WI38 (cell line): ENCODE measurements at regions not wholly inside any gene's neighbourhood (a gene's known extent, or its start where the extent isn't known, plus 50 kb on each side); places are given as distances from the start of the nearest gene placed in this dataset.

ENCODE experiments used
- H3K4me3 ChIP-seq: 2 replicates; pipeline ENCODE4 v1.5.1; 2011; ENCODE audit warnings: low read depth, mild to moderate bottlenecking, control low read depth, low read length
- TF ChIP-seq, protein P1 (sequence below): IDR thresholded peaks from 2 replicates; pipeline ENCODE4 v1.5.1; 2012; ENCODE audit warnings: low read depth, mild to moderate bottlenecking, control low read depth, low read length

DNA sequence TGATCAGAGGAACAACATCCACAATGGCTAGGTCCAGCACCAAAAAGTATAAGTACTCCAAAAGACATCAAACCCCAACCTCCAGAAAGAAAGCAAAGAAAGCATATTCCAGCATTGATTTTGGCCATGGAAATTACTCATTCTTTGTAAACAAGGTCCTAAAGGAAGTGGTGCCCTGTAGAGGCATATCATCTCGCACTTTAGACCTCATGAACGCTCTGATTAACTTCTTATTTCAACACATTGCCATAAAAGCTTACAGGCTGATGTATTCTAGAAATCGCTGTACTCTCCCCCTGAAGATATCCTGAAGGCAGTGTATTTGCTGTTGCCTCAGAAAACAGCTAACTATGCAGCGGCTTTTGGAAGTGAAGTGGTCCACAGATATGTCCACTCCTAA is 82.7 kb upstream of the TNPO1 start:
- H3K4me3 ChIP-seq = no peak overlapping the region
- TF ChIP-seq, protein P1, sequence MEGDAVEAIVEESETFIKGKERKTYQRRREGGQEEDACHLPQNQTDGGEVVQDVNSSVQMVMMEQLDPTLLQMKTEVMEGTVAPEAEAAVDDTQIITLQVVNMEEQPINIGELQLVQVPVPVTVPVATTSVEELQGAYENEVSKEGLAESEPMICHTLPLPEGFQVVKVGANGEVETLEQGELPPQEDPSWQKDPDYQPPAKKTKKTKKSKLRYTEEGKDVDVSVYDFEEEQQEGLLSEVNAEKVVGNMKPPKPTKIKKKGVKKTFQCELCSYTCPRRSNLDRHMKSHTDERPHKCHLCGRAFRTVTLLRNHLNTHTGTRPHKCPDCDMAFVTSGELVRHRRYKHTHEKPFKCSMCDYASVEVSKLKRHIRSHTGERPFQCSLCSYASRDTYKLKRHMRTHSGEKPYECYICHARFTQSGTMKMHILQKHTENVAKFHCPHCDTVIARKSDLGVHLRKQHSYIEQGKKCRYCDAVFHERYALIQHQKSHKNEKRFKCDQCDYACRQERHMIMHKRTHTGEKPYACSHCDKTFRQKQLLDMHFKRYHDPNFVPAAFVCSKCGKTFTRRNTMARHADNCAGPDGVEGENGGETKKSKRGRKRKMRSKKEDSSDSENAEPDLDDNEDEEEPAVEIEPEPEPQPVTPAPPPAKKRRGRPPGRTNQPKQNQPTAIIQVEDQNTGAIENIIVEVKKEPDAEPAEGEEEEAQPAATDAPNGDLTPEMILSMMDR = no peak

DNA sequence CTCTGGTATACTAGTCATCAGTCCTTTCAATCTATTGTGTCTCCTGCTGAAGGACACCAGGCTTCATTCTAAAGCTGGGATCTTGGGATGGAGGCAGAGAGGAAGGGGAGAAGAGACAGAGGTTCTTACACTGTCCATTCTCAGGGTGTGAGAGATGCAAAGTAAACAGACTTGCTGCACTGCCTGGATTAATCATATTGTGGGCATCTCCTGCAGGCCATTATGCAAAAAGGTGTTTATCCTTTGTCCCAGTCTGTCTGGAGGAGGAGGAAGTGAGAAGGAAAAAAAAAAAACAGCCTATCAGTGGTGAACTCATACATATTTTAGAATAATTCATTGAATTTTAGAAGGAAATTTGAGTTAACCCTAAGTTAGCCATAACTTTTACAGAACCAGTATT is 92.9 kb upstream of the TNPO1 start:
- TF ChIP-seq, protein P1 = no peak
- no peak overlapping the region for H3K4me3 ChIP-seq

DNA sequence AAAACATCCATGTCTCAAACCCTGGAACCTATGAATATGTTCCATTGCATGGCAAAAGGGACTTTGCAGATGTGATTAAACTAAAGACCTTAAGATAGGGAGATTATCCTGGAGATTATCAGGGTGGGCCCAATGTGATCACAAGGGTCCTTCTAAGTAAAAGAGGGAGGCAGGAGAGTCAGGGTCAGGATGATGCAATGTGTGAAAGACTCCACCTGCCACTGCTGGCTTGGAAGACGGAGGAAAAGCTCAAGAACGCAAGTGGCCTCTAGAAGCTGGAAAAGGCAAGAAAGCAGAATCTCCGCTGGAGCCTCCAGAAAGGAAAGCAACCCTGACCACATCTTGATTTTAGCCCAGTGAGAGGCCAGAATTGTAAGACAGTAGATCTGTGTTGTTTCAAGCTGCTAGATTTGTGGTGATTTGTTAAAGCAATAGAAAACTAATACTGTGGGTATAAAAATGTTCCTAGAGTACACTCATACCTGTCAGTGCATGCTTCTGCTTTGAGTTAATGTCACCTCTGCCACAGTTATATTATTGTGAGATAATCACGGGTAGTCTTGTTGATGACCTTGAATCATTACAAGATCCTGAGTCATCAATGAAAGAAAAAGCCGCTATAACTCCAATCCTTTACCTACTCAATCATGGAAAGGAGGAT is 93.5 kb upstream of the TNPO1 start:
- no peak overlapping the region for H3K4me3 ChIP-seq
- TF ChIP-seq, protein P1 = no peak

DNA sequence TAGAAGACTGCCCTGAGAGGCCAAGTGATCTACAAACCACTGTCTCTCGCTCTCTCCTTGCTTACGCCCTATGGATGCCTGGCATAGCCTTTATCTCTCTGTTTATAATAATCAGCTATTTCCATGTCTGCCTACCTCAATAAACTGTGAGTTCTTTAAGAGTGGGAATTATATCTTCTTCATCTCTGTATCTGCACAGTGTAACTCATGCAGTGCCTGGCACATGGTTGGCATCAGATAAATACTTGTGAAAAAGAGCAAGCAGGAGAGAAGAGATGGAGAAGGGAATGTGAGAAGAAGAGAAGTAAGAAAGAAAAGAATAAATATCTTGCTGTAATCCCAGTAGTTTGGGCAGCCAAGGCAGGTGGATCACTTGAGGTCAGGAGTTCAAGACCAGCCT is 94.6 kb upstream of the TNPO1 start:
- H3K4me3 ChIP-seq = no peak overlapping the region
- TF ChIP-seq, protein P1 = no peak

DNA sequence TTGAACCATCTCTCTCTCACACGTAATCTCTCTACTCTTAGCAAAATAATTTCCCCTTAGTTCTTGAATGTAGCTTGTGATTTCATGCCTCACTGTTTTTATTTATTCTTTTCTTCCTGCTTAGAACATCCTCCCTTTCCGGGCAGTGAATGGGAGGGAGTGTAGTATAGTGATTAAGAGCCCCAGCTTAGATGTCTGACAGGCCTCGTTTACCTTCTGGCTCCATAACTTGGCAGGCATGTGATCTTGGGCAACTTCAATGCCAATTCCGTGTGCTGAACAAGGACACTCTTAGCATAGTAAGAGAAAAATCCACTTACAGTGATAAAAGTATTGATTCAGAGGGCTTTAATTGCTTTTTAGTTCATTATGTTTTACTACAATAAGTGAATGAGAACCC is 96.3 kb upstream of the TNPO1 start:
- TF ChIP-seq, protein P1 = no peak

DNA sequence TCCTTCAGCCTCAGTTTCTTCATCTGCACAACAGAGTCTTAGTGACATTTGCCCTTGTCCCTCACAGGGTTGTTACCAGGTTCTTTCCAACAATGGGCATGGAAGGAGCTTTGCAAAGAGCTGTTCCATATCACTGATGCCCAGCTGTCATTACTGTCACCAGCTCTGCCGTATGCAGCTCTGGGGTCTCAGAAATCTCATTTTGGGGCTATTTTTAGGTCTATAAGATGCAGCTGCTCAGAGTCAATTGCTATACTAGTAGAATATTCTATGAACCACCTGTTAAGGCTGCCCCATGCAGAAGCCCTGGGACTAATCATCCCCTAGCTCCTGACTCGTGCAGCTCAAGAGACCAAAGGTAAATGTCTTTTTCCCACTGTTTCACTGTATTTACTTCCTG is 105.1 kb upstream of the TNPO1 start:
- TF ChIP-seq, protein P1 = no peak

More for the DNA sequence above, 96.3 kb upstream of the TNPO1 start:
- no peak overlapping the region for H3K4me3 ChIP-seq

DNA sequence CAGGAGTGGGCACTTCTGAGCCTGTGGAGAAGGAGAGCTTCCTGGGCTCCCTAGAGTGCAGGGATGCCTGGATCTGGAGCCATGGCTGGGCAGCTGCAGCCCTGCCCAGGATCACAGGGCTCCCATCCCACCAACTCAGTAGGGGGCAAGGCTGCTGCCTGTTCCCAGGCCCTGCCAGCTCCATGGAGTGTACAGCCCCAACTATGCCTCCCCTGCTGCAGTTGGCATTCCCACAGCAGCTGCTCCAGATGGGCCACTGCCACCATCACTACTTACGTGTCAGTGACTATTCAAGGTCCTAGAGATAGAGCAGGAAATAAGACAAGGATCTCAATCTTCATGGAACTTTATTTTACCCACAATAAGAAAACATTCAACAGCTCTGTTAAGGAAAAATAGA is 107.1 kb upstream of the TNPO1 start:
- H3K4me3 ChIP-seq = no peak overlapping the region
- TF ChIP-seq, protein P1 = no peak

More for the DNA sequence above, 105.1 kb upstream of the TNPO1 start:
- no peak overlapping the region for H3K4me3 ChIP-seq
